A172 (cell line): ENCODE measurements at regions not wholly inside any gene's neighbourhood (a gene's known extent, or its start where the extent isn't known, plus 50 kb on each side); places are given as distances from the start of the nearest gene placed in this dataset.
"Not testable (repeated sequence)": the region's sequence is repeated elsewhere in the genome, so short reads cannot be mapped to it uniquely, and the experiment has no call there.

Experiments used
- DNase-seq: peaks from one replicate; pipeline ENCODE4 v3.0.0-alpha.2; 2015; ENCODE audit warnings: low spot score

GRCh38 chr1:208943291-208943690, 640.2 kb upstream of the CAMK1G start:
- DNase-seq = no peak

GRCh38 chr1:208944981-208945451, 638.5 kb upstream of the CAMK1G start:
- DNase-seq = no peak

GRCh38 chr1:208950206-208950605, 633.3 kb upstream of the CAMK1G start:
- DNase-seq = no peak

DNA sequence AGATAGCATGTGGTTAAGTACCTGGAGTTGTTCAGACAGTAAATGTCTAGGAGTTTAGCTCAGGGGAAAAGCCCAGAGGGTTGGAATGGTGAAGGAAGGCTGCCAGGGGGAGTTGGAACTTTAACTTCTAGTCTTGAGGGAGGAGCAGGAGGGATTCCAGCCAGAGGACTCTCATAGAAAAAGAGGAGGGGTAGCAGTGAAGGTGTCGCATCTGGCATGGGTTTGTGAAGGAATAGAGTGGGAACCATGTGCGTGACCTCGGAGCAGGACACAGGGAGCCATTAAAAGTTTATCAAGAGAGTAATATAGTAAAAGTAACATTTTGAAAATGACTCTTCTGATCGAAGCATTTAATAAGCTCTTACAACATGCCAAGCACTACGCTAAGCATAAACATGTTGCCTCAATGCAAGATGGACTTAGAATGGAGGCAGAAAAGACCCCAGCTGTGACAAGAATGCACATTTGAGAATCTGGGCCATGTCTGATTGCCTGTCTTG, 632.4 kb upstream of the CAMK1G start:
- no peak for DNase-seq

DNA sequence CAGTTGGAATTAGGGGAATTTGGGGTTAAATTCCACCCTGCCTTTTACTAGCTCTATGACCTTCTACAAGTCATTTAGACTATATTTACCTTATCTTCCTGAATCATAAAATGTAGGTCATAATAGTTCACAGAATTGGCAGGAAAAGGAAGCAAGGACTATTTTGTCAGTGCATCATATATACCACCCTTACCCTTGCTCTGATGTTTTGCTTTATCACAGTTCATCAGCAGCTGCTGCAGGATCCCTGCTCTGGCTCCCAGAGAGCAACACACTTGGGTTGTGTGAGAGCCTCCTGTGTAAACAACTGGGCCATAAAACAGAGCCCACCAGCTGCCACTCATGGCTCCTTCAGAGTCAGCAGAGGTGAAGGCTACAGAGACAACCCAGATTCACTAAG, 631.6 kb upstream of the CAMK1G start:
- no peak for DNase-seq

- no peak for DNase-seq
Measured at GRCh38 chr1:208962867-208963266, 620.6 kb upstream of the CAMK1G start.

GRCh38 chr1:208965351-208965750, 618.2 kb upstream of the CAMK1G start:
- DNase-seq = no peak

DNA sequence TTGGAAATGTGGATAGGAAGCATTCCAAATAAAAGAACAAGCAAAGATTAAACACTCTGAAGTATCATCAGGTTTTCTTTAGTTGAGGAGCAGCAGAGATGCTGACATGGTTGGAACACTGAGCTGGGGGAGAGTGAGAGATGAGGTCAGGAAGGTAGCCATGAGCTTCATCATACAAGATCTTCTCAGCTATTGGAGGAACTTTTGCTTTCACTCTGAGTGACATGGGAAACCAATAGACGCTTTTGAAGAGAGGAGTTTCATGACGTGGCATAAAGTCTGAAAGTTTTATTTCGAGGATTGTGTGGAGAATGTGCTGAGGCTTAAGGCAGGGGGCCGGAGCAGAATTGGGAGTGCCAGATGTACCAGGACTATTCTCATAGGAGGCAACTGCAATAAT, 616.2 kb upstream of the CAMK1G start:
- no peak for DNase-seq

GRCh38 chr1:208974717-208975116, 608.8 kb upstream of the CAMK1G start:
- no peak for DNase-seq

DNA sequence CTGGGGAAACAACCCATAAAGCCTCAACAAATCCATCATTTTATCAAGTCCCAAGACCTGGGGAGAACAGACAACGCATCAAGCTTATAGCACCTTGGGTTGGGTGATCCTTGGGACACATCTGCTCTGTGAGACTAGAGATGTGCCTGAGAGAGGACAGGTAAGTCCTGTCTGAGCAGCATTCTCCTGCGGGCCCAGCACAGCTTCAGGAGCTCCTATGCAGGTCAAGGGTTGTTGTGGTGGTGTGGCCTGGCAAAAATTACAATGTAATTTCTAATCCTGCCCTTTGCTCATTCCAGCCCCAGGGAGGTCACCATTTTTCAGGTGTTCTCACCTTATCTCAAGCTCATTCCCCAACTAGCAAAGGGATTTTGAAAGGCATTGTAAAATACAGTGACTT, 608.1 kb upstream of the CAMK1G start:
- no peak for DNase-seq

DNA sequence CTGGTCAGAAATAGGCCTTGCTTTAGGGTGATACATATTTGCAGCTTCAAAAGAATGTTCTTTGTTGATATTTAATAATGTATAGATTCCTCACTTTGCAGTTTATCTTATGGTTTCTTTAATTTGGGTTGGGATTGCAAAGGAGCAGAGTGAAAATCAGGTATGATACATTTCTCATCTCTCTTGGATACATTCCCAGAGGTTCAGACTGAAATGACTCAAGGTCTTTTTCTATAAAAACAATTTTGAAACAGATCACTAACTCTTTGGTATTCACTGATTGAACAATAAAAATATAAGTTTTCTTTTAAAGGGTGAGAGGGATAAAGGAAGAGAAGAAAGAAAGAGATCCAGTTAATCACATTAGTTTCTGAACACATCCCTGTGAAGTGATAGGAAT, 606.5 kb upstream of the CAMK1G start:
- DNase-seq = no peak

GRCh38 chr1:208977638-208978256, 605.8 kb upstream of the CAMK1G start:
- no peak for DNase-seq

GRCh38 chr1:208979776-208980175, 603.7 kb upstream of the CAMK1G start:
- DNase-seq = no peak

DNA sequence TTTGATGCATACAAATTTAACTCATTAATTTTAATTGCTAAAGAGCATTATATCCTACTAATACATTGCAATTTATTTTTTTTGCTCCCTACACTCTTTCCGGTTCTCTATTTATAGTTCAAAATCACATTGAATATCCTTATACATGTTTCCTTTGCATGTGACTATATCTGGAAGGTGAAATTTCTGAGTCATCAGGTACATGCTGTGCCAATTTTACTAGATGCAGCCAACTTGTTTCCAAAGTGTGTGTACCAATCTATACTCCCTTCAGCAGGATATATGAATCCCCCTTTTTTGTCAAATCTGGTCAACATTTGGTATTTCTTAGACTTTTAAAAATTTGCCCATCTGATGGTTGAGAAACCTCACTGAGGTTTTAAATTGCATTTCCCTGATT, 602.9 kb upstream of the CAMK1G start:
- DNase-seq = peak; percentile 31

DNA sequence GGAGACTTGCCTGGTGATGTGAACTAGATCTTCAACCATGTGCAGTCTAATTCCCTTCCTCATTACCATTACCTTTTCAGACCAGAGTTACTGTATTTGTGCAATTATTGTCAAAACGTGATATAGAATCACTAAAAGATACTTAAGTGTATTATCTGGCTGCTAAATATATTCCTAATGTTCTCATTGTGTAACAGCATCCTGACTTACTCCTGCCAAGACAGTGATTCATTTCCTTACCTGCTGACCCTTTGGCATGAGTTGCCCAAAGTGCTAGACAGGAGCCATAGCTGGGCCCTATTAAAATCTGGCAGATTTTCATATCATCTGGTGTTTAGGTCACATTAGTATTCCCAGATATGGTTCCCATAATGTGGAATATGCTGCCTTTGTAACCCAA, 598.3 kb upstream of the CAMK1G start:
- DNase-seq = peak; percentile 46

DNA sequence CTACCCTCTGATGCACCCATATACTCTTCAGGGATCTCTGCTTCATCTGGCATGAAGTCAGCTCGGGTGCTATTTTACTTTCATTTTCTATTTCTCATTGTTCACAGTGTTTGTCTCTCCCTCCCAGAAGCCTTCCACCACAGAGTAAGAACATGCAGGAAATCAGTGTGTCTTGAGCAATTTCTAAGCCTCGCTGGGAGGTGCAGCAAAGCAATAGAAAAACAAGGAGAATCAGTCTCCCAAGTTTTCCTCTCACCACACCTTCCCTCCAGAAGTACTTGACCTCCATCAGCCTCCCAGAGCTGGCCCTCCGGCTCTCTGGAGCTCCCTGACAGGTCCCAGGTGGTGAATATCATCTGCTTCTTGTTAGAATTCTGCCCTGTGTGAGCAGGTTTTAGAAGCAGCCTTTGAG, 594.7 kb upstream of the CAMK1G start:
- peak; percentile 71 for DNase-seq

GRCh38 chr1:208990456-208990855, 593.1 kb upstream of the CAMK1G start:
- DNase-seq = no peak

GRCh38 chr1:208997053-208997452, 586.5 kb upstream of the CAMK1G start:
- not testable (repeated sequence) for DNase-seq

DNA sequence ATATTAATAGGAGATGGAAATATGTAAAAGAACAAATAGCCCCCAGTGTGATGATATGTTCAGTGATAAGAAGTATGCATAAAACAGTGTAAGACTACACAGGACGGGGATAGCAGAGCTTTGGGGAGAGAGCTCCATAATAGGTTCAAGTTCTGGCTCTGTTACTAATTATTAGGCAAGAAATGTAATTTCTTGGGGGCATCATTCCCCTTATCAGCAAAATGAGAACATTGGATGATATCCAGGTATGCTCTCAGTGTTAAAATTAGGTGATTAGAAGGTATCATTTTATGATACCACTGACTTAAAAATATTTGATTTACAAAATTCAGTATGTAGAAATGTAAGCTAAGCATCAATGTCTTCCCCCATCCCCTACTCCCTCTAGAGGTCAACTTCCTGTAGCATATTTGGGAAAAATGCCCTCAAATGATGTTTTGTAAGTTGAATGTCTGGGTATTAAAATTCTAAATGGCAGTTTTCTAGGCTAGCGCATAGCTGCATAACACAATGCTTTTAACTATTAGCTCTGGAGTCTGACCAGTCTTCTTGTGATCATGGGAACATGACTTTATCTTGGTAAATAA, 585.7 kb upstream of the CAMK1G start:
- no peak for DNase-seq

DNA sequence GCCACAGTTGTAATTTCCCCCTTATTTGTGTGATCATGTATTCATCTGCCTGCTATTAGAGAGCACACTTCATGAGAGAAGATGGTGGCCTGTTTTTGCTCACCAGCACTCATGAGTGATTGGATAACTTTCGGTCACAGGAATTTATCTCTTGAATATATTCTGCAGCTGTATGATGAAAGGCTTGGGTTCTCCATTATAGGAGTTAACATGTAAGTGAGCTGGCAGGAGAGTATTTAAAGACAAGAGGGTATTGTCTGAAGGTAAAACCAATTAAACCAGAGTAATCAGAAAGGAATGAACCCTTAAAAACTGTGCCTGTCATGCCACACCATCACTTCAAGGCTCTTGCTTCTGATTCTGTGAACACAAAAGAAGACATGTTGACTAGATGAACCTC, 574.9 kb upstream of the CAMK1G start:
- no peak for DNase-seq

DNA sequence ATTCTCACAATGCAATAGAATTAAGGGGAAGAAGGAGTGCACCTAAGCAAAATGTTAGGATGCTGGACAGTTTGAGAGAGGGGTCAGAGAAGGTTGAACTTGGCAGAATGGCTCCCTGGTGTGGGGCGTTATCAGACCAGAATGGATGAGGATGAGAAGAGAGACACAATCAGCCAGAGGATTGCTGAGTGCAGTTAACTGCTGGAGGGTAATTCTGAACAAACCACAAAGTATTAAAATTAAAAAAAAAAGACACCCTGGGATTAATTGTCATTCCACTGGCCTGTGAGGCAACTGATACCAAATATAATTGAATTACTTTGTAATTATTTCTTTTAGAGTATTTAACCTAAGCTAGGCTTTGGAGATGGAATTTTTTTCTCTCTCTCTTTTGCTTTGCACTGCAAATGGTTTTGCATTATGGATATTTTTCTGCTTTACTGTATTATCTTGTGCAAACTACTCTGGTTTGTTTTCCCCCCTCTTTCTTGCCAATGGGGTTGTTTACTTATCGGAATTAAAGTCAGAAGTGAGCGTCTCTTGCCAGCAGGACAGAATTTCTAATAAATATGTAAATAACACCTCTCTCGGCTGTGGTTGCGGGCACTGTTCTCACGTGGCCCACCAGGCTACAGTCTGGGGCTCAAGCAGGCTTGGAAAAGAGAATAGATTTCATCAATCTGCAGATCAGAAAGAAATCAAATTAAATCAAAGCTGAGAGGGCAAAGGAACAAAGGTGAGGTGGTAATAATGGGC, 572.9 kb upstream of the CAMK1G start:
- DNase-seq = no peak

GRCh38 chr1:209012443-209013196, 570.9 kb upstream of the CAMK1G start:
- DNase-seq = no peak
